IPS DF 6.9 (cell line): ENCODE measurements at regions not wholly inside any gene's neighbourhood (a gene's known extent, or its start where the extent isn't known, plus 50 kb on each side); places are given as distances from the start of the nearest gene placed in this dataset.

Experiments used
- DNase-seq: peaks from one replicate; pipeline ENCODE4 v3.0.0-alpha.2; 2013; ENCODE audit warnings: low read depth, low spot score
- H3K27ac ChIP-seq: one replicate; pipeline ENCODE4 v1.5.1; 2013; ENCODE audit warnings: low read length, control low read depth
- H3K27me3 ChIP-seq: 2 replicates; pipeline ENCODE4 v1.6.1; 2013; ENCODE audit warnings: mild to moderate bottlenecking, low read length; ENCODE audit not compliant: control insufficient read depth, insufficient read depth
- H3K36me3 ChIP-seq: 2 replicates; pipeline ENCODE4 v1.6.1; 2013; ENCODE audit warnings: low read length; ENCODE audit not compliant: control insufficient read depth, insufficient read depth
- H3K4me1 ChIP-seq: 2 replicates; pipeline ENCODE4 v1.6.1; 2013; ENCODE audit warnings: low read length; ENCODE audit not compliant: control insufficient read depth, insufficient read depth
- H3K4me3 ChIP-seq: 2 replicates; pipeline ENCODE4 v1.5.1; 2013; ENCODE audit warnings: mild to moderate bottlenecking, low read length
- H3K9me3 ChIP-seq: 2 replicates; pipeline ENCODE4 v1.6.1; 2013; ENCODE audit warnings: low read length, inconsistent platforms; ENCODE audit not compliant: control insufficient read depth, insufficient read depth
- WGBS: extraction: QIAGEN DNeasy Blood & Tissue Kit; methylation state at CpG from one replicate; pipeline ENCODE4 v1.1.7; 2013; ENCODE audit warnings: mixed read lengths, missing lambda C conversion rate; ENCODE audit not compliant: insufficient read length, insufficient coverage; 5-methylcytosine and 5-hydroxymethylcytosine counted together

DNA sequence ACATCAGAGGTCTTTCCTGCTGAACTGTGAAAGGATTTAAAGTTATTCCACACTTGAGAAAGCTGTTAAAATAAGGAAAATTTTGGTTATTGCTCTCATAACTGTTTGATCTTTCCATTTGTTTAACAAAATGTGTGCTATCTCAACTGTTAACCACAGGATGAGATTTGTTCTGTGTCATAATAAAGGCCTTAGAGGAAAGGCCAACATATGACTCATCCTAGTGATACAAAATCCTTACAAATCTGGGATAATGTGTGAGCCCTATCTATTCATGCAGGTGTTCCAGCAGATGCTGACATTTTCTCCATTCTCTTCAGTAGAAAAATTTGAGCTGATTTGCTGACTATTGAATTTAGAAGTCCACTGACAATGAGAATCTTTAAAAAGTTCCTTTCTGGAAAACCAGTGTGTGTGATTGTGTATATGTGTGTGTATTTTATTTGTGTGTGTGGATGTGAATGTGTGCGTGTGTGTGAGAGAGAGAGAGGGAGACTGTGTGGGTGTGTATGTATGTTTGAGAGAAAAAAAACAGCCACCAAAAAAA, 1111.9 kb upstream of the GYPC start:
- Histone ChIP-seq H3K27me3 (no peaks in the 10 kb centered on the region), H3K36me3 (no peaks in the 10 kb centered on the region), H3K9me3 (no peaks in the 10 kb centered on the region), H3K4me3 (no peak overlapping the region), H3K27ac (no peak overlapping the region), H3K4me1 (no peaks in the 10 kb centered on the region)
- DNase-seq = no peak
- WGBS = 100% methylated on average over 1 of the region's 1 CpG

DNA sequence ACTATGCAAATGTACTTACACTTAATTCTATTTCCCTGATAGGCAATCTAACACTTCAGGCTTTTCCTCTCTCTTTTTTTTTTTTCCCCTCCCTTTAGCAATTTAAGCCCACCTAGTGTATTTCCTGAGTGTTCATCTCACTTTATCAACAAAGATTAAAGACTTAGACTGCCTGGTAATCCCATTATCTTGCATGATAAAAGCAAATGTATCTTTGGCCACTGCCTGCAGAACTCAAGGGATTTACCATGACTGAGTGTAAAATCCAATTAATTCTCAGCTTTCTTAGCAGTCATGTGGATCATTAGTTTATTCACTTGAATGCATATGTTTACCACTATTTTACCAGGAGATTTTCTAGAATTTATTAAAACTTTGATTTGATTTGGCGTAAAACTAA, 1102.2 kb upstream of the GYPC start:
- H3K36me3 ChIP-seq = no peaks in the 10 kb centered on the region
- WGBS = no CpG with 5 or more reads among the region's 1 CpG
- no peak for DNase-seq
- H3K27ac ChIP-seq = no peak overlapping the region
- no peaks in the 10 kb centered on the region for H3K9me3 ChIP-seq
- no peaks in the 10 kb centered on the region for H3K27me3 ChIP-seq
- H3K4me3 ChIP-seq = no peak overlapping the region
- no peaks in the 10 kb centered on the region for H3K4me1 ChIP-seq

DNA sequence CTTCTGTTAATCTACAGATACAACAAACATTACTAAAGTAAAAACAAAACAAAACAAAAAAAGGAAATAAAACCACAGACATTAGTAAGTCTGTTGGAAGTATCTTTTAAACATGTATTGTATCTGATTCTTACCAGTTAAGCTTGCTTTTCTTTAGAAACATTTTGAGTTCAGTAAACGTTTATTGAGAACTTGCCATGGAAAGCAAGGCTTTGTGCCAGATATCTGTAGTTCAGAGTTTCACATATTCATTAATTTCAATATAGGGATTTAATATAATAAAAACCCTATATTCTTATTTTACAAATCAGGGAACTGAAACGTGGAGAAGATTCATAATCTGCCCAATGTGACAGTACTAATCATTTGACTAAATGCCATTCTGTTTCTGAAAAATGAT, 1101.0 kb upstream of the GYPC start:
- no peaks in the 10 kb centered on the region for H3K4me1 ChIP-seq
- H3K36me3 ChIP-seq = no peaks in the 10 kb centered on the region
- H3K9me3 ChIP-seq = no peaks in the 10 kb centered on the region
- H3K4me3 ChIP-seq = no peak overlapping the region
- H3K27ac ChIP-seq = no peak overlapping the region
- WGBS = no CpG with 5 or more reads among the region's 2 CpGs
- no peaks in the 10 kb centered on the region for H3K27me3 ChIP-seq
- DNase-seq = no peak

DNA sequence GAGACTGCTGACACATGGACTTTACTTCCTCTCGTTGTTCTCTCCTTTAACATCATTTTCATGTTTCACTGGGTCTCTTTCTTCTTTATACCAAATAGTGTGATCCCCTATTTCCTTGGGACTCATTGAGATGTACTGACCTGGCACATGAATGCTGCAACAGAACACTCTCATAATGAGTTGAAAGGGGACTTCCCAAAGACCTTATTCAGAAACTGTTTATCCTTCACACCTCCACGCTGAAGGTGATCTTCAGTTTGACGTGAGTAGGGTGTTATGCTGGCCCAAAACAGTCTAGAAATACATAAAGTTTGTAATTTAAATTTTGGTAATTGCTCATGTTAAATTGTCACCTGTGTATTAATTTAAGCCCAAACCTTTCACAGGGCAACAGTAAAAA, 1096.8 kb upstream of the GYPC start:
- Histone ChIP-seq H3K9me3 (no peaks in the 10 kb centered on the region), H3K4me3 (no peak overlapping the region), H3K4me1 (no peaks in the 10 kb centered on the region), H3K27ac (no peak overlapping the region), H3K36me3 (no peaks in the 10 kb centered on the region), H3K27me3 (no peaks in the 10 kb centered on the region)
- no peak for DNase-seq
- no CpG with 5 or more reads among the region's 3 CpGs for whole genome bisulfite sequencing

DNA sequence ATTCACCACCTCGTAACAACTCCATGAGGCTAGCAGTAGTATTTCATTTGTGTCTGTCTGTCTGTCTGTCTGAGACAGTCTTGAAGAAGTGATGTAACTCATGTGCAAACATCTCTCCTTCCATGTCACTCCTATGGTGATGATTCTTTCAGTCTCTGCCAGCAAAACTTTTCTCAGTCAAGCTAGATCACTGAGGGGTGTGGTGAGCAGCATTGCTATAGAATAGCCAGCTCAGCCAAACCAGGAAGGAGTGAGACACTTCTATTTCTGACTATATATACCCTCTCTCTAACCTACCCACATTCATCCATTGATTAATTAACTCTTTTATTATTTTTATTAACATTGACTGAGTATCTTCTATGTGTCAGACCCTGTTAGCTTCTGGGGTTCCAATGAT, 1095.1 kb upstream of the GYPC start:
- H3K9me3 ChIP-seq = no peaks in the 10 kb centered on the region
- WGBS = no CpG with 5 or more reads among the region's 1 CpG
- no peak for DNase-seq
- no peak overlapping the region for H3K27ac ChIP-seq
- H3K36me3 ChIP-seq = no peaks in the 10 kb centered on the region
- H3K4me1 ChIP-seq = no peaks in the 10 kb centered on the region
- H3K27me3 ChIP-seq = no peaks in the 10 kb centered on the region
- no peak overlapping the region for H3K4me3 ChIP-seq

DNA sequence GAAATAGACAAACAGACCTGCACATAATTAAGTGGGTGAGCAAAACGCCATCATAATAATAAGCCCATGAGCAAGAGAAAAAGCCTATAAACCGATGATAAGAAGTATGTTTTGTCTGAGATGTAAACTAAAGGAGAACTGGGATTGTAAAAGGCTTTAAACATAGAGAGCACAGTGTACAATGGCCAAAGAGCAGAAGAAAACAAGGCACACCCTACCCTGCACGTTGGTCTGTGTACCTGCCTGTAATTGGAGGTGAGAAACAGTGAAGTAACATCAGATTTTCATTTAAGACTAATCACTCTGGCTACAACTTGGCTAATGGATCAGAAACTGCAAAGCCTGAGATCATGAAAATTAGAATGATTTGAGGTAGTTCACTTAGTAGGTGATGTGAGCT, 1094.7 kb upstream of the GYPC start:
- Histone ChIP-seq H3K27me3 (no peaks in the 10 kb centered on the region), H3K4me1 (no peaks in the 10 kb centered on the region), H3K36me3 (no peaks in the 10 kb centered on the region), H3K9me3 (no peaks in the 10 kb centered on the region), H3K27ac (no peak overlapping the region), H3K4me3 (no peak overlapping the region)
- no CpG with 5 or more reads among the region's 3 CpGs for WGBS
- DNase-seq = no peak

DNA sequence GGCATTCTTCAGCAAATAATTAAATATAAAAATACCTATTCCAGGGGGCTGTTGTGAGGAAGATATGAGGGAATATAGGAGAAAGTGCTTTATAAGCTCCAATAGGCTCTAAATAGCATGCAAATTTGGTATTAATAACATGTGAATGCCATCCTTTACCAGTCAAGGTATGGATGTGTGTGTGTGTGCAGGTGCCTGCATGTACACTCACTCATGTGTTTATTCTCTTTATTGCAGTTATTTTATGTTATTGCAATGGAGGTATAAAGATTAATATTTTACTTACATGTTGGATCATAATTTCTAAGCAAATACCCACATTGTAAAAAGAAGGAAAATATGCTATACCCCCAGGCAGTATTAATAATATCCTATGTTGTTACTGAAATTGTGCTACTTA, 1093.0 kb upstream of the GYPC start:
- Histone ChIP-seq H3K4me1 (no peaks in the 10 kb centered on the region), H3K27ac (no peak overlapping the region), H3K4me3 (no peak overlapping the region), H3K36me3 (no peaks in the 10 kb centered on the region), H3K27me3 (no peaks in the 10 kb centered on the region), H3K9me3 (no peaks in the 10 kb centered on the region)
- DNase-seq = no peak

DNA sequence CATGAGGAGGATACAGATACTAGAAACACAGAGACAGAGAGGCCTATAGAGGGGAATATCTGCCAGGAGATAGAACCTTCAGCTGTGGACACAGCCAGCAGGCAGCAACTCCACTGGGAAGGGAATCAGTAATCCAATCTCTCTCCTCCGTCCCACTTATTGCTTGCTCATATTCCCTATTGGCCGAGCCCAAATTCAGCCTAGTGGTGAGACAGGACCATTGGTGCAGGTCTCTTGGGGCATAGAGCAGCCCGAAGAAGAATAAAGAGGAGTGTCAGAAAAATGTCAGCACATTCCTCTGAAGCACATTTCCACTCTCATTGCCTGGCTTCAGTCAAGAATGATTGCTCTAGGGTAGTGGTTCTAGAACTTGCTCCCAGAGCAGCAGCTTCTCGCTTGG, 1091.5 kb upstream of the GYPC start:
- Histone ChIP-seq H3K4me1 (no peaks in the 10 kb centered on the region), H3K4me3 (no peak overlapping the region), H3K9me3 (no peaks in the 10 kb centered on the region), H3K27ac (no peak overlapping the region), H3K36me3 (no peaks in the 10 kb centered on the region), H3K27me3 (no peaks in the 10 kb centered on the region)
- no CpG with 5 or more reads among the region's 4 CpGs for WGBS
- DNase-seq = no peak

DNA sequence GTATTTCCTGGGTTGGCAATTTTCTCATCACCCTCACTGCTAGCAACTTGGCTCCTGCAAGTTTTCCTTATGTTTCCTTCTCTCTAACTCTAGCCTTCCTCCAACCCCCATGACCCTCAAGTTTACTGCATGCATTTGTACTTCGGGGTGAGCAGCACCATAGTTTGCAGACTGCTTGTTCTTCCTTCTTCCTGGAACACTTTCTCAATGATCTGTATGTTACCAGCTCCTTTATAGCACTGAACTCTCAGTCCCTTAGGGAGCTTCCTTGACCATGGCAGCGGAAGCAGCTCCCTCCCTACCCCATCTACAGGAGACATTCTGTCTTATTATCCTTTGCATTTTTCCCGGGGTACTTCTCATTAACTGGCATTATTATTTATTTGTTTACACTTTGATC, 1089.5 kb upstream of the GYPC start:
- no peaks in the 10 kb centered on the region for H3K27me3 ChIP-seq
- WGBS = no CpG with 5 or more reads among the region's 3 CpGs
- no peaks in the 10 kb centered on the region for H3K9me3 ChIP-seq
- no peak for DNase-seq
- no peak overlapping the region for H3K27ac ChIP-seq
- H3K4me1 ChIP-seq = no peaks in the 10 kb centered on the region
- H3K4me3 ChIP-seq = no peak overlapping the region
- H3K36me3 ChIP-seq = no peaks in the 10 kb centered on the region

DNA sequence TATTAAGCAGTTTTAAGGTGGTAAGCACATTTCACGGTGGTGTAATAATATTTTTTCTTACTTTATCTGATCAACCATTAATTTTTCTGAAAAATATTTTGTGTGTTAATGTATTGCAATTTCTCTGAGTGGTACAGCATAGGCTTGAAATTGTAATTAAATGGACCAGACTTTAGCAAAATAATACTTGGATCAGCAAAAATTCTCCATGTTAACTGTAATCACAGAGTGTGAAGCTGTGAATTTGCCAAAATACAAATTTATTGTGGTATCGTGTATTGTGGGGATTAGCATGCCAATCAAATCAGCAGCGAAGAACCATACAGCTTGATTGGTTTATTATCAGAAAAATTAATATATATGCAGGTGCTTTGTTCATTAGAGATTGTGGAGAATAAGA, 1088.9 kb upstream of the GYPC start:
- no peaks in the 10 kb centered on the region for H3K4me1 ChIP-seq
- WGBS = no CpG with 5 or more reads among the region's 3 CpGs
- H3K36me3 ChIP-seq = no peaks in the 10 kb centered on the region
- no peak overlapping the region for H3K4me3 ChIP-seq
- no peak for DNase-seq
- H3K27me3 ChIP-seq = no peaks in the 10 kb centered on the region
- H3K27ac ChIP-seq = no peak overlapping the region
- H3K9me3 ChIP-seq = no peaks in the 10 kb centered on the region

DNA sequence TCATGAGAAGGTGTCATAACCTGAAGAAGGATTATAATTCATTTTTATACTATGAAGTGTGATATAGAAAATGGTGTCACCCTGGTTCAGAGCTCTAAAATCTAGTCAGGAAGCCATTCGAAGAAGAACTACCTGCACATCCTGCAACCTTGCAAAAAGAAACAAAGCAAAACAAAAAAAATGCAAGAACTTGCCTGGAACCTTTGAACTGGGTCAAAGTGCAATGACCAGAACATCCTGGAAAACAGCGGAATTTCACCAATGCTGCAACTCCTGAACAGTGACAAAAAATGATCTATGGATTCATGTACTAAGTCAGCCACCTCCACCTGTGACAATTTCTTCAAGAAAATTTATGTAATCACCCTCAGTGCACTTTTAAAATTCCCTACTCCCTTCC, 1083.3 kb upstream of the GYPC start:
- no peak overlapping the region for H3K27ac ChIP-seq
- H3K4me3 ChIP-seq = no peak overlapping the region
- H3K4me1 ChIP-seq = no peaks in the 10 kb centered on the region
- no peaks in the 10 kb centered on the region for H3K27me3 ChIP-seq
- no peak for DNase-seq
- H3K9me3 ChIP-seq = no peaks in the 10 kb centered on the region
- H3K36me3 ChIP-seq = no peaks in the 10 kb centered on the region
- whole genome bisulfite sequencing = no CpG with 5 or more reads among the region's 2 CpGs
